ENCODE measurements at regions not wholly inside any gene's neighbourhood (a gene's known extent, or its start where the extent isn't known, plus 50 kb on each side); places are given as distances from the start of the nearest gene placed in this dataset.
"Not testable (repeated sequence)": the region's sequence is repeated elsewhere in the genome, so short reads cannot be mapped to it uniquely, and the experiment has no call there.

GRCh38 chr7:138388673-138389491 is 71.2 kb upstream of the TRIM24 start:
- TF ChIP-seq CTCF (IDR thresholded peaks at IDR 0.05) (no peak), POLR2A (IDR thresholded peaks at IDR 0.05) (no peak)
- H3K27me3 ChIP-seq: no peaks in the 10 kb centered on the region
- ATAC-seq (no peak), DNase-seq (no peak)
- H3K4me1 ChIP-seq: no peaks in the 10 kb centered on the region
- intact Hi-C loops (cut with DNase I): no loop called here
- peaks cover 0 to 3% (median 0%) of the 10 kb centered on the region in 12 donors for H3K9me3 ChIP-seq
- H3K27ac ChIP-seq: no peak overlapping the region
- H3K4me3 ChIP-seq: no peak overlapping the region
- 0 to 77% (median 51%) methylated on average over 1 of the region's 1 CpG for WGBS, 4 donors
- no peaks in the 10 kb centered on the region for H3K36me3 ChIP-seq

- H3K36me3 ChIP-seq: no peaks in the 10 kb centered on the region
- H3K27me3 ChIP-seq: no peaks in the 10 kb centered on the region
- no peak overlapping the region for H3K27ac ChIP-seq
- DNase-seq (no peak), ATAC-seq (no peak)
- WGBS, 4 donors: 62 to 91% (median 69%) methylated on average over 3 of the region's 3 CpGs
- H3K9me3 ChIP-seq: no peaks in the 10 kb centered on the region
- intact Hi-C loops (cut with DNase I): no loop called here
- no peak overlapping the region for H3K4me3 ChIP-seq
- TF ChIP-seq POLR2A (IDR thresholded peaks at IDR 0.05) (no peak), CTCF (IDR thresholded peaks at IDR 0.05) (no peak)
- H3K4me1 ChIP-seq: no peaks in the 10 kb centered on the region
These were observed 64.3 kb upstream of the TRIM24 start for GRCh38 chr7:138395763-138396162.

GRCh38 chr7:138396251-138397070 is 63.6 kb upstream of the TRIM24 start:
- TF ChIP-seq CTCF (IDR thresholded peaks at IDR 0.05) (no peak), POLR2A (IDR thresholded peaks at IDR 0.05) (no peak)
- Histone ChIP-seq H3K4me3 (no peak overlapping the region), H3K4me1 (no peaks in the 10 kb centered on the region), H3K36me3 (no peaks in the 10 kb centered on the region), H3K27ac (no peak overlapping the region), H3K9me3 (no peaks in the 10 kb centered on the region), H3K27me3 (no peaks in the 10 kb centered on the region)
- intact Hi-C loops (cut with DNase I): no loop called here
- no peak for DNase-seq
- 95 to 98% (median 97%) methylated on average over 3 of the region's 3 CpGs for WGBS, 4 donors
- no peak for ATAC-seq

GRCh38 chr7:138397071-138397433 is 63.0 kb upstream of the TRIM24 start:
- intact Hi-C loops (cut with DNase I); DNase-seq; H3K4me1 ChIP-seq; H3K27me3 ChIP-seq; ATAC-seq; H3K4me3 ChIP-seq; H3K9me3 ChIP-seq; H3K27ac ChIP-seq; H3K36me3 ChIP-seq: not testable (repeated sequence)
- 89 to 98% (median 96%) methylated on average over 3 of the region's 3 CpGs for WGBS, 4 donors
